ENCODE measurements at regions not wholly inside any gene's neighbourhood (a gene's known extent, or its start where the extent isn't known, plus 50 kb on each side); places are given as distances from the start of the nearest gene placed in this dataset.
"Not testable (repeated sequence)": the region's sequence is repeated elsewhere in the genome, so short reads cannot be mapped to it uniquely, and the experiment has no call there.

GRCh38 chr2:146415291-146415690 lies 1429.5 kb upstream of the ACVR2A start:
- Histone ChIP-seq H3K36me3 (ENCODE audit: insufficient read depth, low read length) (no peaks in the 10 kb centered on the region), H3K27ac (ENCODE audit: low read depth, low read length) (no peak overlapping the region), H2AFZ (ENCODE audit: low read length, unreplicated experiment) (no peak overlapping the region), H3K27me3 (ENCODE audit: insufficient read depth, low read length) (no peaks in the 10 kb centered on the region), H3K4me3 (ENCODE audit: low read depth, low read length) (no peak overlapping the region), H3K79me2 (ENCODE audit: control insufficient read depth, insufficient read depth, low read length, unreplicated experiment) (no peaks in the 10 kb centered on the region), H3K4me1 (ENCODE audit: control insufficient read depth, insufficient read depth, low read length, unreplicated experiment) (no peaks in the 10 kb centered on the region)

DNA sequence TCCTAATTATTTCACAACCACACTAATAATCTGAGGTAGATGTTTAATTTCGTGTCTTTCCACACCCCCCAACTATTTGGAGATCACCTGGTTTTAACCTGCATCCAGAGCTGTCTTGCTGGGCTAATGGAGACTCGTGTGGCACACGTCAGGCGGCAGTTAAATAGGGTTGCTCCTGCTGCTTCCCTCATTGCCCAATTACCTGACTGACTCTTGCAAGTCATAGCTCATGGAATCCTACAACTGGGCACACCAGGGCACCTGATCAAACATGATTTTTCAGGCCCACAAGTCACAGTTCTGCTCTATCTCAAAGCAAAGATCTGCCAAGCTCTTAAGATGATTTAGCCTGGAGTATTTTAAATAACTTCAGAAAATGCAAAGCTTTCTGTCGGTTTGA lies 1430.4 kb upstream of the ACVR2A start:
- no peaks in the 10 kb centered on the region for H3K27me3 ChIP-seq (ENCODE audit: insufficient read depth, low read length)
- no peak overlapping the region for H2AFZ ChIP-seq (ENCODE audit: low read length, unreplicated experiment)
- no peaks in the 10 kb centered on the region for H3K79me2 ChIP-seq (ENCODE audit: control insufficient read depth, insufficient read depth, low read length, unreplicated experiment)
- H3K36me3 ChIP-seq (ENCODE audit: insufficient read depth, low read length) = no peaks in the 10 kb centered on the region
- no peak overlapping the region for H3K27ac ChIP-seq (ENCODE audit: low read depth, low read length)
- H3K4me1 ChIP-seq (ENCODE audit: control insufficient read depth, insufficient read depth, low read length, unreplicated experiment) = no peaks in the 10 kb centered on the region
- H3K4me3 ChIP-seq (ENCODE audit: low read depth, low read length) = no peak overlapping the region

DNA sequence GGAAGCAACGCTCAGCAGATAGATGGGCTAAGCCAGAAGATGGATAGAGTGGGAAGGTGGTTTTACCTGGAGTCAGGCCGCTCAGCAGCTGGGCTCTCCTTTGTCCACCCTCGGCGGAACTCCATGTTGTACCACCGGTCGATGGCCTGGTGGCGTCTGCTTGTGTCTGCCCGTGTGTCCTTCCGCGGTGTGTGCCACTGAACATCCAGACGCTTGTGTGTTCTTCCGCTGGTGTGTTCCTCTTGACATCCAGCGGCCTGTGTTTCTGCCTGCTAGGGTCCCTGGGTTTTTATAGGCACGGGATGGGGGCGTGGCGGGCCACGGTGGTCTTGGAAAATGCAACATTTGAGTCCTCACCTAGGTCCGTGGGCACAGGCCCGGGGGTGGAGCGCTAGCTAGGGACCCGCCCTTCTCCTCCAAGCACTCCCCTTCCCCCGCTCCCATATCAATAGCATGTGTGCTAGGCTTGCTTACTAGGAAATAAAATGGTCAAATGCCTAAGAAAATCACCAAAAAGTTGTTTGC lies 1431.7 kb upstream of the ACVR2A start:
- Histone ChIP-seq H3K36me3 (ENCODE audit: insufficient read depth, low read length) (no peaks in the 10 kb centered on the region), H2AFZ (ENCODE audit: low read length, unreplicated experiment) (no peak overlapping the region), H3K4me3 (ENCODE audit: low read depth, low read length) (no peak overlapping the region), H3K27me3 (ENCODE audit: insufficient read depth, low read length) (no peaks in the 10 kb centered on the region), H3K79me2 (ENCODE audit: control insufficient read depth, insufficient read depth, low read length, unreplicated experiment) (no peaks in the 10 kb centered on the region), H3K27ac (ENCODE audit: low read depth, low read length) (no peak overlapping the region), H3K4me1 (ENCODE audit: control insufficient read depth, insufficient read depth, low read length, unreplicated experiment) (no peaks in the 10 kb centered on the region)

- Histone ChIP-seq H3K27me3 (ENCODE audit: insufficient read depth, low read length) (no peaks in the 10 kb centered on the region), H3K36me3 (ENCODE audit: insufficient read depth, low read length) (no peaks in the 10 kb centered on the region), H3K4me3 (ENCODE audit: low read depth, low read length) (no peak overlapping the region), H3K79me2 (ENCODE audit: control insufficient read depth, insufficient read depth, low read length, unreplicated experiment) (no peaks in the 10 kb centered on the region), H3K27ac (ENCODE audit: low read depth, low read length) (no peak overlapping the region), H2AFZ (ENCODE audit: low read length, unreplicated experiment) (no peak overlapping the region), H3K4me1 (ENCODE audit: control insufficient read depth, insufficient read depth, low read length, unreplicated experiment) (no peaks in the 10 kb centered on the region)
Measured at GRCh38 chr2:146412625-146413024, 1432.2 kb upstream of the ACVR2A start.

DNA sequence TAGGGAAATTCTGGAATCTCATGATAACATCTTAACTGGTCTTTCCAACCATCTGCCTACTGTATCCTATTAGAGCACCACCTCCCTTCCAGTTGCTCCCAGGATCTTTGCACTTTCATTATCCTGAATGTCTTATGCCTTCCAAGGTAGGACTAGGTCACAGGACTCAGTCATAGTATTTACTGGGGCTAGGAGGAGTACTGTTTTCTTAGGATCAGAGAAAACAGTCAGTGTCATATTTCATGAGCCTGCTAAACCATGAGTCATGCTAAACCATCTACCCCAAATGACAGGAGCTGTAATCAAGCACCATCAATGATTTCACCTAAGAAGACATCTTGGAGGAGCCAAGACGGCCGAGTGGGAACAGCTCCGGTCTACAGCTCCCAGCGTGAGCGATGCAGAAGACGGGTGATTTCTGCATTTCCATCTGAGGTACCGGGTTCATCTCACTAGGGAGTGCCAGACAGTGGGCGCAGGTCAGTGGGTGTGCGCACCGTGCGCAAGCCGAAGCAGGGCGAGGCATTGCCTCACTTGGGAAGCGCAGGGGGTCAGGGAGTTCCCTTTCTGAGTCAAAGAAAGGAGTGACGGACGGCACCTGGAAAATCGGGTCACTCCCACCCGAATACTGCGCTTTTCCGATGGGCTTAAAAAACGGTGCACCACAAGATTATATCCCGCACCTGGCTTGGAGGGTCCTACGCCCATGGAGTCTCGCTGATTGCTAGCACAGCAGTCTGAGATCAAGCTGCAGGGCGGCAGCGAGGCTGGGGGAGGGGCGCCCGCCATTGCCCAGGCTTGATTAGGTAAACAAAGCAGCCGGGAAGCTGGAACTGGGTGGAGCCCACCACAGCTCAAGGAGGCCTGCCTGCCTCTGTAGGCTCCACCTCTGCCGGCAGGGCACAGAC lies 1439.2 kb upstream of the ACVR2A start:
- H3K27ac ChIP-seq (ENCODE audit: low read depth, low read length); H2AFZ ChIP-seq (ENCODE audit: low read length, unreplicated experiment); H3K79me2 ChIP-seq (ENCODE audit: control insufficient read depth, insufficient read depth, low read length, unreplicated experiment); H3K36me3 ChIP-seq (ENCODE audit: insufficient read depth, low read length); H3K4me3 ChIP-seq (ENCODE audit: low read depth, low read length); H3K4me1 ChIP-seq (ENCODE audit: control insufficient read depth, insufficient read depth, low read length, unreplicated experiment); H3K27me3 ChIP-seq (ENCODE audit: insufficient read depth, low read length): not testable (repeated sequence)

- not testable (repeated sequence) for H3K36me3 ChIP-seq (ENCODE audit: insufficient read depth, low read length); H3K4me1 ChIP-seq (ENCODE audit: control insufficient read depth, insufficient read depth, low read length, unreplicated experiment); H3K4me3 ChIP-seq (ENCODE audit: low read depth, low read length); H3K79me2 ChIP-seq (ENCODE audit: control insufficient read depth, insufficient read depth, low read length, unreplicated experiment); H3K27me3 ChIP-seq (ENCODE audit: insufficient read depth, low read length); H2AFZ ChIP-seq (ENCODE audit: low read length, unreplicated experiment); H3K27ac ChIP-seq (ENCODE audit: low read depth, low read length)
Measured at GRCh38 chr2:146403546-146404160, 1441.2 kb upstream of the ACVR2A start.

- Histone ChIP-seq H3K4me1 (ENCODE audit: control insufficient read depth, insufficient read depth, low read length, unreplicated experiment) (no peaks in the 10 kb centered on the region), H3K79me2 (ENCODE audit: control insufficient read depth, insufficient read depth, low read length, unreplicated experiment) (no peaks in the 10 kb centered on the region), H2AFZ (ENCODE audit: low read length, unreplicated experiment) (no peak overlapping the region), H3K27ac (ENCODE audit: low read depth, low read length) (no peak overlapping the region), H3K4me3 (ENCODE audit: low read depth, low read length) (no peak overlapping the region), H3K36me3 (ENCODE audit: insufficient read depth, low read length) (no peaks in the 10 kb centered on the region), H3K27me3 (ENCODE audit: insufficient read depth, low read length) (no peaks in the 10 kb centered on the region)
Measured at GRCh38 chr2:146392631-146393030, 1452.2 kb upstream of the ACVR2A start.

DNA sequence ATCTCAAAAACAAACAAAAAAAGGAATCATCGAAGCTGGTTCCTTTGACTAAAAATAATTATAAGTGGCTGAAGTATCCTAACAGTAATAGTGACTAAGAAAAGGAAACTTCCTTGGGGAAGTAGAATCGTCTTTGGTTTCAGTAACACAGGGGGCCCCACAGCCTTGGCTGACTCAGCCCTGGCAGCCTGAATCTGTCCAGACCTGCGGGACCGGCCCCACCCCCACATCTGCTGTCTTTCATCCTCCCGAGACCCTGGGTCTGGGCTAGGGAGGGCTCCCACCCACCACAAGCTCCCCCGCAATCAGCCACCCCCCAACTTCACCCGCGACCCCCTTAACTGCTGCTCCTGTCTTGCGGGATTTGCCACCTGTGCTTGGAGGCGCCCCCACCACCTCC lies 1452.6 kb upstream of the ACVR2A start:
- no peaks in the 10 kb centered on the region for H3K79me2 ChIP-seq (ENCODE audit: control insufficient read depth, insufficient read depth, low read length, unreplicated experiment)
- H3K27me3 ChIP-seq (ENCODE audit: insufficient read depth, low read length) = no peaks in the 10 kb centered on the region
- no peak overlapping the region for H2AFZ ChIP-seq (ENCODE audit: low read length, unreplicated experiment)
- no peaks in the 10 kb centered on the region for H3K36me3 ChIP-seq (ENCODE audit: insufficient read depth, low read length)
- no peak overlapping the region for H3K27ac ChIP-seq (ENCODE audit: low read depth, low read length)
- no peak overlapping the region for H3K4me3 ChIP-seq (ENCODE audit: low read depth, low read length)
- no peaks in the 10 kb centered on the region for H3K4me1 ChIP-seq (ENCODE audit: control insufficient read depth, insufficient read depth, low read length, unreplicated experiment)

GRCh38 chr2:146388757-146389156 lies 1456.1 kb upstream of the ACVR2A start:
- no peaks in the 10 kb centered on the region for H3K4me1 ChIP-seq (ENCODE audit: control insufficient read depth, insufficient read depth, low read length, unreplicated experiment)
- H3K4me3 ChIP-seq (ENCODE audit: low read depth, low read length) = no peak overlapping the region
- no peak overlapping the region for H3K27ac ChIP-seq (ENCODE audit: low read depth, low read length)
- H3K36me3 ChIP-seq (ENCODE audit: insufficient read depth, low read length) = no peaks in the 10 kb centered on the region
- no peak overlapping the region for H2AFZ ChIP-seq (ENCODE audit: low read length, unreplicated experiment)
- no peaks in the 10 kb centered on the region for H3K79me2 ChIP-seq (ENCODE audit: control insufficient read depth, insufficient read depth, low read length, unreplicated experiment)
- H3K27me3 ChIP-seq (ENCODE audit: insufficient read depth, low read length) = no peaks in the 10 kb centered on the region

GRCh38 chr2:146386096-146386495 lies 1458.7 kb upstream of the ACVR2A start:
- H3K4me3 ChIP-seq (ENCODE audit: low read depth, low read length) = no peak overlapping the region
- H3K4me1 ChIP-seq (ENCODE audit: control insufficient read depth, insufficient read depth, low read length, unreplicated experiment) = no peaks in the 10 kb centered on the region
- H3K36me3 ChIP-seq (ENCODE audit: insufficient read depth, low read length) = no peaks in the 10 kb centered on the region
- H2AFZ ChIP-seq (ENCODE audit: low read length, unreplicated experiment) = no peak overlapping the region
- no peaks in the 10 kb centered on the region for H3K79me2 ChIP-seq (ENCODE audit: control insufficient read depth, insufficient read depth, low read length, unreplicated experiment)
- no peak overlapping the region for H3K27ac ChIP-seq (ENCODE audit: low read depth, low read length)
- no peaks in the 10 kb centered on the region for H3K27me3 ChIP-seq (ENCODE audit: insufficient read depth, low read length)

DNA sequence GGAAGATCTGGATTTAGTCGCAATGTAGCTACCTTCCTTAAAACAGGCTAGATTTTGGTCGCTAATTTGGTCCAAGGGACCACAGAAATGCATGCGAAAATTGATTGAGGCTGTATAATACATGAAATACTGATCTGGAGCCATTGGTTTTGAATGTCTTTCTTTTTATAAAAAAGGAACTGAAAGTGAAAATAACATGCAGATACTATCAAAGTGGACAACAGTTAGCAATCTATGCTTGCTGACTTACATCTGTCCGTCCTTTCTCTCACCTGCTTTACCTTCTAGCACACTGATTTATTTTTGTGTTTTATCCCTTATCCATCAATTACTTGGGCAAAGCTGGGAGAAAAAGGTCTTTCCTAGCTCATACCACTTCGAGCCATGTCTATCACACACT lies 1459.8 kb upstream of the ACVR2A start:
- H3K27ac ChIP-seq (ENCODE audit: low read depth, low read length) = no peak overlapping the region
- H2AFZ ChIP-seq (ENCODE audit: low read length, unreplicated experiment) = peak overlapping the region; percentile 65
- H3K4me1 ChIP-seq (ENCODE audit: control insufficient read depth, insufficient read depth, low read length, unreplicated experiment) = no peaks in the 10 kb centered on the region
- peak overlapping the region; percentile 29; the same call in 1 of the 2 replicates for H3K4me3 ChIP-seq (ENCODE audit: low read depth, low read length)
- H3K79me2 ChIP-seq (ENCODE audit: control insufficient read depth, insufficient read depth, low read length, unreplicated experiment) = no peaks in the 10 kb centered on the region
- H3K36me3 ChIP-seq (ENCODE audit: insufficient read depth, low read length) = no peaks in the 10 kb centered on the region
- H3K27me3 ChIP-seq (ENCODE audit: insufficient read depth, low read length) = no peaks in the 10 kb centered on the region
